HepG2 (cell line): ENCODE measurements at regions not wholly inside any gene's neighbourhood (a gene's known extent, or its start where the extent isn't known, plus 50 kb on each side); places are given as distances from the start of the nearest gene placed in this dataset.

ENCODE experiments used
- ARID2 ChIP-seq: sonication (generic); formaldehyde crosslinking; IDR thresholded peaks from 2 replicates; pipeline ENCODE4 v1.8.1; 2022; ENCODE audit warnings: mild to moderate bottlenecking, missing genetic modification reagents, borderline replicate concordance
- DNMT3B ChIP-seq: conservative IDR thresholded peaks from 2 replicates; pipeline ENCODE4 v1.6.1; 2016; ENCODE audit warnings: missing biosample characterization, control low read depth
- HES4 ChIP-seq: sonication (generic); formaldehyde crosslinking; IDR thresholded peaks from 2 replicates; pipeline ENCODE4 v1.9.0; 2021; ENCODE audit warnings: mild to moderate bottlenecking, missing genetic modification reagents, borderline replicate concordance
- MBNL3 ChIP-seq: fragments of 250-450 bp; sonication (Bioruptor Pico); conservative IDR thresholded peaks from 2 replicates; pipeline ENCODE4 v1.8.0; 2022; ENCODE audit warnings: mild to moderate bottlenecking, inconsistent platforms
- MTF2 ChIP-seq: sonication (generic); formaldehyde crosslinking; IDR thresholded peaks from 2 replicates; pipeline ENCODE4 v1.5.0; 2020; ENCODE audit warnings: missing genetic modification reagents, borderline replicate concordance
- NFIC ChIP-seq: IDR thresholded peaks from 2 replicates; pipeline ENCODE4 v1.6.1; 2012; ENCODE audit warnings: mild to moderate bottlenecking, low read length, inconsistent platforms
- PLRG1 ChIP-seq: fragments of 450-650 bp; conservative IDR thresholded peaks from 2 replicates; pipeline ENCODE4 v1.6.1; 2016
- RARA ChIP-seq: IDR thresholded peaks from 2 replicates; pipeline ENCODE4 v1.6.1; 2016; ENCODE audit warnings: missing genetic modification reagents, missing compliant biosample characterization
- THYN1 ChIP-seq: sonication (generic); formaldehyde crosslinking; IDR thresholded peaks from 2 replicates; pipeline ENCODE4 v1.8.1; 2023; ENCODE audit warnings: low read depth, mild to moderate bottlenecking, moderate library complexity, missing genetic modification reagents, borderline replicate concordance
- ZFP82 ChIP-seq: sonication (generic); formaldehyde crosslinking; IDR thresholded peaks from 2 replicates; pipeline ENCODE4 v1.5.1; 2020; ENCODE audit warnings: mild to moderate bottlenecking, missing genetic modification reagents, borderline replicate concordance
- ZNF326 ChIP-seq: sonication (generic); formaldehyde crosslinking; IDR thresholded peaks from 2 replicates; pipeline ENCODE4 v1.4.0; 2020; ENCODE audit warnings: missing genetic modification reagents, borderline replicate concordance
- ZNF441 ChIP-seq: sonication (generic); formaldehyde crosslinking; IDR thresholded peaks from 2 replicates; pipeline ENCODE4 v1.7.0; 2021; ENCODE audit warnings: missing genetic modification reagents, borderline replicate concordance
- TF ChIP-seq, protein P1 (sequence below): sonication (generic); formaldehyde crosslinking; IDR thresholded peaks from 2 replicates; pipeline ENCODE4 v1.4.0; 2020; ENCODE audit warnings: missing genetic modification reagents
- TF ChIP-seq, protein P2 (sequence below): sonication (generic); formaldehyde crosslinking; IDR thresholded peaks from 2 replicates; pipeline ENCODE4 v1.9.0; 2021; ENCODE audit warnings: missing genetic modification reagents, borderline replicate concordance
- TF ChIP-seq, protein P3 (sequence below): sonication (generic); IDR thresholded peaks from 2 replicates; pipeline ENCODE4 v1.6.1; 2016; ENCODE audit warnings: low read depth, borderline replicate concordance
- TF ChIP-seq, protein P4 (sequence below): sonication (generic); formaldehyde crosslinking; IDR thresholded peaks from 2 replicates; pipeline ENCODE4 v1.5.1; 2020; ENCODE audit warnings: missing genetic modification reagents, mild to moderate bottlenecking, borderline replicate concordance
- TF ChIP-seq, protein P5 (sequence below): sonication (generic); formaldehyde crosslinking; IDR thresholded peaks from 2 replicates; pipeline ENCODE4 v1.8.1; 2023; ENCODE audit warnings: mild to moderate bottlenecking, missing genetic modification reagents
- TF ChIP-seq, protein P6 (sequence below): sonication (generic); formaldehyde crosslinking; IDR thresholded peaks from 2 replicates; pipeline ENCODE4 v1.8.0; 2022; ENCODE audit warnings: missing genetic modification reagents, low read depth, mild to moderate bottlenecking, borderline replicate concordance

DNA sequence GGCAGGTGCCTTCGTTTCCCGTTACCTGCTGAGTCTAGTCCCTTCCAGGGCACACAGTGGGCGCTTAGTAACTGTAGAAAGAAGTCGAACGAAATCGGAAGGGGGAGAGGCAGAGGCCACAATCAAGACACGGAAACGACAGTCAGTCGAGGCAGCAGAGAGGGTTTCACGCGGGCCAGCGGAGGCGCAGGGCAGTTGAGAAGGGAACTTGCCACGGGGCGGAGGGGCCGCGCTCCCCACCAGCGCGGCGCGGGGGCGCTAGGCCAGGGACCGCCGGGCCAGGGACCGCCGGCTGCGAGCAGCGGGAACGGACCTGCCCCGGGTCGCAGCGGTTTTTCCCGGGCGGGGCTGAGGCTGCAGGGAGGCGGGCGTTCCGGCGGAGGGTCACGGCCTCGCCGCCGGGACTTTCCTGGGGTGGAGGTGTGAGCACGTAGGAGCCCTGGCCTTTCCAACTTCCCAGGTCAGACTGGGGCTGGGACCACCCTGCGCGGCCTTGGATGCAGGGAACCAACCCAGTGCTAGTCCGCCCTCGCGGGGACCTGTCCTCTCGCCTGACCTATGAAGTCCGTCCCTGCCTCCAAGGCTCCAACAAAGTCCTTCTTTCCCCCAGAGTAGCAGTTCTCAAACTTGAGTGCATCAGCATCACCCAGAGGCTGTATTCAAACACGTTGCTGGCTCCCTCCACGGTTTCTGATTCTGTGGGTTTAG, 150.1 kb upstream of the FGGY start (continued):
- TF ChIP-seq, protein P1, sequence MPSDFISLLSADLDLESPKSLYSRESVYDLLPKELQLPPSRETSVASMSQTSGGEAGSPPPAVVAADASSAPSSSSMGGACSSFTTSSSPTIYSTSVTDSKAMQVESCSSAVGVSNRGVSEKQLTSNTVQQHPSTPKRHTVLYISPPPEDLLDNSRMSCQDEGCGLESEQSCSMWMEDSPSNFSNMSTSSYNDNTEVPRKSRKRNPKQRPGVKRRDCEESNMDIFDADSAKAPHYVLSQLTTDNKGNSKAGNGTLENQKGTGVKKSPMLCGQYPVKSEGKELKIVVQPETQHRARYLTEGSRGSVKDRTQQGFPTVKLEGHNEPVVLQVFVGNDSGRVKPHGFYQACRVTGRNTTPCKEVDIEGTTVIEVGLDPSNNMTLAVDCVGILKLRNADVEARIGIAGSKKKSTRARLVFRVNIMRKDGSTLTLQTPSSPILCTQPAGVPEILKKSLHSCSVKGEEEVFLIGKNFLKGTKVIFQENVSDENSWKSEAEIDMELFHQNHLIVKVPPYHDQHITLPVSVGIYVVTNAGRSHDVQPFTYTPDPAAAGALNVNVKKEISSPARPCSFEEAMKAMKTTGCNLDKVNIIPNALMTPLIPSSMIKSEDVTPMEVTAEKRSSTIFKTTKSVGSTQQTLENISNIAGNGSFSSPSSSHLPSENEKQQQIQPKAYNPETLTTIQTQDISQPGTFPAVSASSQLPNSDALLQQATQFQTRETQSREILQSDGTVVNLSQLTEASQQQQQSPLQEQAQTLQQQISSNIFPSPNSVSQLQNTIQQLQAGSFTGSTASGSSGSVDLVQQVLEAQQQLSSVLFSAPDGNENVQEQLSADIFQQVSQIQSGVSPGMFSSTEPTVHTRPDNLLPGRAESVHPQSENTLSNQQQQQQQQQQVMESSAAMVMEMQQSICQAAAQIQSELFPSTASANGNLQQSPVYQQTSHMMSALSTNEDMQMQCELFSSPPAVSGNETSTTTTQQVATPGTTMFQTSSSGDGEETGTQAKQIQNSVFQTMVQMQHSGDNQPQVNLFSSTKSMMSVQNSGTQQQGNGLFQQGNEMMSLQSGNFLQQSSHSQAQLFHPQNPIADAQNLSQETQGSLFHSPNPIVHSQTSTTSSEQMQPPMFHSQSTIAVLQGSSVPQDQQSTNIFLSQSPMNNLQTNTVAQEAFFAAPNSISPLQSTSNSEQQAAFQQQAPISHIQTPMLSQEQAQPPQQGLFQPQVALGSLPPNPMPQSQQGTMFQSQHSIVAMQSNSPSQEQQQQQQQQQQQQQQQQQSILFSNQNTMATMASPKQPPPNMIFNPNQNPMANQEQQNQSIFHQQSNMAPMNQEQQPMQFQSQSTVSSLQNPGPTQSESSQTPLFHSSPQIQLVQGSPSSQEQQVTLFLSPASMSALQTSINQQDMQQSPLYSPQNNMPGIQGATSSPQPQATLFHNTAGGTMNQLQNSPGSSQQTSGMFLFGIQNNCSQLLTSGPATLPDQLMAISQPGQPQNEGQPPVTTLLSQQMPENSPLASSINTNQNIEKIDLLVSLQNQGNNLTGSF (CRISPR knock-in tag): no peak
- TF ChIP-seq MTF2: no peak
- TF ChIP-seq ARID2: no peak
- TF ChIP-seq, protein P2, sequence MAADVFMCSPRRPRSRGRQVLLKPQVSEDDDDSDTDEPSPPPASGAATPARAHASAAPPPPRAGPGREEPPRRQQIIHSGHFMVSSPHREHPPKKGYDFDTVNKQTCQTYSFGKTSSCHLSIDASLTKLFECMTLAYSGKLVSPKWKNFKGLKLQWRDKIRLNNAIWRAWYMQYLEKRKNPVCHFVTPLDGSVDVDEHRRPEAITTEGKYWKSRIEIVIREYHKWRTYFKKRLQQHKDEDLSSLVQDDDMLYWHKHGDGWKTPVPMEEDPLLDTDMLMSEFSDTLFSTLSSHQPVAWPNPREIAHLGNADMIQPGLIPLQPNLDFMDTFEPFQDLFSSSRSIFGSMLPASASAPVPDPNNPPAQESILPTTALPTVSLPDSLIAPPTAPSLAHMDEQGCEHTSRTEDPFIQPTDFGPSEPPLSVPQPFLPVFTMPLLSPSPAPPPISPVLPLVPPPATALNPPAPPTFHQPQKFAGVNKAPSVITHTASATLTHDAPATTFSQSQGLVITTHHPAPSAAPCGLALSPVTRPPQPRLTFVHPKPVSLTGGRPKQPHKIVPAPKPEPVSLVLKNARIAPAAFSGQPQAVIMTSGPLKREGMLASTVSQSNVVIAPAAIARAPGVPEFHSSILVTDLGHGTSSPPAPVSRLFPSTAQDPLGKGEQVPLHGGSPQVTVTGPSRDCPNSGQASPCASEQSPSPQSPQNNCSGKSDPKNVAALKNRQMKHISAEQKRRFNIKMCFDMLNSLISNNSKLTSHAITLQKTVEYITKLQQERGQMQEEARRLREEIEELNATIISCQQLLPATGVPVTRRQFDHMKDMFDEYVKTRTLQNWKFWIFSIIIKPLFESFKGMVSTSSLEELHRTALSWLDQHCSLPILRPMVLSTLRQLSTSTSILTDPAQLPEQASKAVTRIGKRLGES (CRISPR knock-in tag): no peak
- TF ChIP-seq HES4 (CRISPR knock-in tag): peak; percentile 71; the same call in 1 of the 2 replicates
- TF ChIP-seq, protein P3, sequence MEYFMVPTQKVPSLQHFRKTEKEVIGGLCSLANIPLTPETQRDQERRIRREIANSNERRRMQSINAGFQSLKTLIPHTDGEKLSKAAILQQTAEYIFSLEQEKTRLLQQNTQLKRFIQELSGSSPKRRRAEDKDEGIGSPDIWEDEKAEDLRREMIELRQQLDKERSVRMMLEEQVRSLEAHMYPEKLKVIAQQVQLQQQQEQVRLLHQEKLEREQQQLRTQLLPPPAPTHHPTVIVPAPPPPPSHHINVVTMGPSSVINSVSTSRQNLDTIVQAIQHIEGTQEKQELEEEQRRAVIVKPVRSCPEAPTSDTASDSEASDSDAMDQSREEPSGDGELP: no peak
- TF ChIP-seq ZNF441: no peak
- TF ChIP-seq, protein P4, sequence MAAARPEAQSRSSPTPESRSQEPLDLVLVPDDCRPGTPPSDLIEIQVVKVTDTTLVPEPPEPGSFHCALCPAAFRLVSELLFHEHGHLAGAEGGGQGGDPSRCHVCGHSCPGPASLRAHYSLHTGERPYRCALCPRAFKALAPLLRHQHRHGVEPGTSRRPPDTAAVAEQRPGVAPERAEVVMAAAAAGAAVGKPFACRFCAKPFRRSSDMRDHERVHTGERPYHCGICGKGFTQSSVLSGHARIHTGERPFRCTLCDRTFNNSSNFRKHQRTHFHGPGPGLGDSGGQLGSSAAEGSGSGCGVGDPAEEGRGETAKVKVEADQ: no peak
- TF ChIP-seq, protein P5, sequence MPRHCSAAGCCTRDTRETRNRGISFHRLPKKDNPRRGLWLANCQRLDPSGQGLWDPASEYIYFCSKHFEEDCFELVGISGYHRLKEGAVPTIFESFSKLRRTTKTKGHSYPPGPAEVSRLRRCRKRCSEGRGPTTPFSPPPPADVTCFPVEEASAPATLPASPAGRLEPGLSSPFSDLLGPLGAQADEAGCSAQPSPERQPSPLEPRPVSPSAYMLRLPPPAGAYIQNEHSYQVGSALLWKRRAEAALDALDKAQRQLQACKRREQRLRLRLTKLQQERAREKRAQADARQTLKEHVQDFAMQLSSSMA (CRISPR knock-in tag): no peak
- TF ChIP-seq PLRG1: no peak
- TF ChIP-seq MBNL3: no peak
- no peak for TF ChIP-seq ZNF326 (CRISPR knock-in tag)
- no peak for TF ChIP-seq DNMT3B
- TF ChIP-seq RARA: peak; percentile 61
- peak; percentile 56; the same call in 1 of the 2 replicates for TF ChIP-seq ZFP82
- TF ChIP-seq, protein P6, sequence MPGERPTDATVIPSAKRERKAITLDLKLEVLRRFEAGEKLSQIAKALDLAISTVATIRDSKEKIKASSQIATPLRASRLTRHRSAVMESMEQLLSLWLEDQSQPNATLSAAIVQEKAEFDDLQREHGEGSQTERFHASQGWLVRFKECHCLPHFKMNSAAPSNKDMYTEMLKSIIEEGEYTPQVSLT (CRISPR knock-in tag): no peak
- TF ChIP-seq THYN1: no peak
- TF ChIP-seq NFIC: no peak
